ENCODE measurements at regions not wholly inside any gene's neighbourhood (a gene's known extent, or its start where the extent isn't known, plus 50 kb on each side); places are given as distances from the start of the nearest gene placed in this dataset.
"Not testable (repeated sequence)": the region's sequence is repeated elsewhere in the genome, so short reads cannot be mapped to it uniquely, and the experiment has no call there.

- FAIRE-seq: no peak
Measured at GRCh38 chr1:94302497-94302896, 65.1 kb upstream of the ARHGAP29 start.

- FAIRE-seq: no peak
Measured at GRCh38 chr1:94301186-94301585, 63.8 kb upstream of the ARHGAP29 start.

- no peak for FAIRE-seq
Measured at GRCh38 chr1:94300731-94301130, 63.3 kb upstream of the ARHGAP29 start.

GRCh38 chr1:94299627-94300553 is 62.5 kb upstream of the ARHGAP29 start:
- FAIRE-seq: no peak

GRCh38 chr1:94298861-94299260 is 61.5 kb upstream of the ARHGAP29 start:
- no peak for FAIRE-seq

- FAIRE-seq: no peak
Measured at GRCh38 chr1:94296018-94296417, 58.6 kb upstream of the ARHGAP29 start.

GRCh38 chr1:94292978-94293377 is 55.6 kb upstream of the ARHGAP29 start:
- FAIRE-seq: not testable (repeated sequence)

- not testable (repeated sequence) for FAIRE-seq
Measured at GRCh38 chr1:94289244-94289643, 51.9 kb upstream of the ARHGAP29 start.

Measured in islet of Langerhans (tissue), 1 donor.